HG02678 (cell line): ENCODE measurements at regions not wholly inside any gene's neighbourhood (a gene's known extent, or its start where the extent isn't known, plus 50 kb on each side); places are given as distances from the start of the nearest gene placed in this dataset.
"Not testable (repeated sequence)": the region's sequence is repeated elsewhere in the genome, so short reads cannot be mapped to it uniquely, and the experiment has no call there.

ENCODE experiments used
- ATAC-seq: cut with Tn5 transposase; IDR thresholded peaks from one replicate; pipeline ENCODE4 v1.9.1; 2021; ENCODE audit warnings: mild to moderate bottlenecking, moderate library complexity; ENCODE audit not compliant: unreplicated experiment

GRCh38 chr13:86253497-86253896 lies 454.3 kb upstream of the SLITRK6 start:
- ATAC-seq = not testable (repeated sequence)

GRCh38 chr13:86255820-86256219 lies 456.6 kb upstream of the SLITRK6 start:
- ATAC-seq = not testable (repeated sequence)

GRCh38 chr13:86269511-86269910 lies 470.3 kb upstream of the SLITRK6 start:
- ATAC-seq = no peak

GRCh38 chr13:86282442-86282841 lies 483.2 kb upstream of the SLITRK6 start:
- ATAC-seq = no peak

- ATAC-seq = no peak
Observed at GRCh38 chr13:86283031-86283430, 483.8 kb upstream of the SLITRK6 start.

GRCh38 chr13:86298725-86299124 lies 499.5 kb upstream of the SLITRK6 start:
- ATAC-seq = no peak

- no peak for ATAC-seq
Observed at GRCh38 chr13:86299128-86299527, 499.9 kb upstream of the SLITRK6 start.

GRCh38 chr13:86309881-86310280 lies 510.7 kb upstream of the SLITRK6 start:
- ATAC-seq = no peak

GRCh38 chr13:86313421-86313820 lies 514.2 kb upstream of the SLITRK6 start:
- no peak for ATAC-seq

- no peak for ATAC-seq
Observed at GRCh38 chr13:86318450-86318849, 519.2 kb upstream of the SLITRK6 start.

- no peak for ATAC-seq
Observed at GRCh38 chr13:86324191-86324590, 525.0 kb upstream of the SLITRK6 start.

GRCh38 chr13:86355301-86355700 lies 556.1 kb upstream of the SLITRK6 start:
- no peak for ATAC-seq

GRCh38 chr13:86357106-86357505 lies 557.9 kb upstream of the SLITRK6 start:
- no peak for ATAC-seq

GRCh38 chr13:86363749-86364148 lies 564.5 kb upstream of the SLITRK6 start:
- ATAC-seq = not testable (repeated sequence)

- no peak for ATAC-seq
Observed at GRCh38 chr13:86368924-86369323, 569.7 kb upstream of the SLITRK6 start.

GRCh38 chr13:86377451-86377850 lies 578.2 kb upstream of the SLITRK6 start:
- ATAC-seq = no peak

- no peak for ATAC-seq
Observed at GRCh38 chr13:86378628-86379027, 579.4 kb upstream of the SLITRK6 start.

- no peak for ATAC-seq
Observed at GRCh38 chr13:86383151-86383550, 583.9 kb upstream of the SLITRK6 start.

- no peak for ATAC-seq
Observed at GRCh38 chr13:86383561-86383960, 584.3 kb upstream of the SLITRK6 start.

- no peak for ATAC-seq
Observed at GRCh38 chr13:86397635-86398034, 598.4 kb upstream of the SLITRK6 start.

- no peak for ATAC-seq
Observed at GRCh38 chr13:86399572-86399971, 600.4 kb upstream of the SLITRK6 start.

- ATAC-seq = no peak
Observed at GRCh38 chr13:86402500-86402899, 603.3 kb upstream of the SLITRK6 start.

- ATAC-seq = no peak
Observed at GRCh38 chr13:86403181-86403580, 604.0 kb upstream of the SLITRK6 start.
